GM18868 (cell line): ENCODE measurements at regions not wholly inside any gene's neighbourhood (a gene's known extent, or its start where the extent isn't known, plus 50 kb on each side); places are given as distances from the start of the nearest gene placed in this dataset.

Experiments
- ATAC-seq: cut with Tn5 transposase; IDR thresholded peaks from one replicate; pipeline ENCODE4 v1.9.1; 2021; ENCODE audit warnings: mild to moderate bottlenecking, moderate library complexity; ENCODE audit not compliant: unreplicated experiment

- no peak for ATAC-seq
Observed at GRCh38 chr12:4137015-4137414, 136.5 kb upstream of the CCND2 start.

- ATAC-seq = peak; percentile 85
Observed at GRCh38 chr12:4135919-4136605, 137.5 kb upstream of the CCND2 start.

- ATAC-seq = no peak
Observed at GRCh38 chr12:4134448-4135263, 138.9 kb upstream of the CCND2 start.

- ATAC-seq = no peak
Observed at GRCh38 chr12:4133636-4134447, 139.7 kb upstream of the CCND2 start.

- ATAC-seq = no peak
Observed at GRCh38 chr12:4133029-4133428, 140.5 kb upstream of the CCND2 start.

GRCh38 chr12:4121506-4122020, 152.0 kb upstream of the CCND2 start:
- no peak for ATAC-seq

GRCh38 chr12:4120316-4120917, 153.1 kb upstream of the CCND2 start:
- no peak for ATAC-seq

- peak; percentile 71 for ATAC-seq
Observed at GRCh38 chr12:4119157-4119761, 154.3 kb upstream of the CCND2 start.

GRCh38 chr12:4118601-4119156, 154.9 kb upstream of the CCND2 start:
- no peak for ATAC-seq

GRCh38 chr12:4118017-4118510, 155.5 kb upstream of the CCND2 start:
- peak; percentile 35 for ATAC-seq

- ATAC-seq = no peak
Observed at GRCh38 chr12:4117386-4118016, 156.1 kb upstream of the CCND2 start.

GRCh38 chr12:4116251-4117111, 157.1 kb upstream of the CCND2 start:
- no peak for ATAC-seq

GRCh38 chr12:4115570-4115969, 158.0 kb upstream of the CCND2 start:
- ATAC-seq = no peak

GRCh38 chr12:4114986-4115385, 158.6 kb upstream of the CCND2 start:
- no peak for ATAC-seq

- ATAC-seq = no peak
Observed at GRCh38 chr12:4112734-4113325, 160.7 kb upstream of the CCND2 start.

GRCh38 chr12:4112290-4112689, 161.3 kb upstream of the CCND2 start:
- no peak for ATAC-seq

- ATAC-seq = no peak
Observed at GRCh38 chr12:4111010-4111409, 162.6 kb upstream of the CCND2 start.

- no peak for ATAC-seq
Observed at GRCh38 chr12:4109826-4110225, 163.7 kb upstream of the CCND2 start.
